ENCODE measurements at regions not wholly inside any gene's neighbourhood (a gene's known extent, or its start where the extent isn't known, plus 50 kb on each side); places are given as distances from the start of the nearest gene placed in this dataset.

GRCh38 chr12:24500831-24501230 is 448.1 kb downstream of the BCAT1 start:
- TF ChIP-seq CTCF (IDR thresholded peaks at IDR 0.05; ENCODE audit: low read depth, low read length): no peak
- no peak for TF ChIP-seq POLR2A (IDR thresholded peaks at IDR 0.05; ENCODE audit: extremely low read depth, insufficient read length)
- no peak for TF ChIP-seq MYC (IDR thresholded peaks at IDR 0.05; ENCODE audit: low read depth, low read length)

Measured in NB4 (cell line).